Fibroblast of skin of right biceps (primary cell): ENCODE measurements at regions not wholly inside any gene's neighbourhood (a gene's known extent, or its start where the extent isn't known, plus 50 kb on each side); places are given as distances from the start of the nearest gene placed in this dataset.
A peak's percentile ranks its signal among the peaks of the same experiment; 100 is the strongest.

Source experiments
- DNase-seq: peaks from one replicate; pipeline ENCODE4 v3.0.0-alpha.2; 2013

DNA sequence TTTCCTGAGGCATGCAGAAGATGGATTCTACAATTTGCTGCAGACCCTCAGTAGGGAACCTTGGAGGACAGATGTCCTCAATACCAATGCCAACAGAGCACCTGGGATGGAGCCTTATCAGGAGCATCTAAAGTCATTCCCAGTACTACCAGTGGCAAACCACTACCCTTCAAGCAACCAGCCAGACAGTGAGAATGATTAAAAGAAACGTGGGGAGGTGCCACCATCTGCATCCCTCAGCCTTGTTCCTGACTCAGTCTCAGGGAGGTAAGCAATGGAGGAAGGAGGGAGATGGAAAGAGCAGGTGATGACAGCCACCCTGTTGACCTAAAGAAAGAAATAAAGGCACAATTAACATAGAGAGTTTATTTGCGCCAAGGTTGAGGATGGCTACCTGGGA, 175.2 kb upstream of the GRIN2B start:
- DNase-seq: no peak

DNA sequence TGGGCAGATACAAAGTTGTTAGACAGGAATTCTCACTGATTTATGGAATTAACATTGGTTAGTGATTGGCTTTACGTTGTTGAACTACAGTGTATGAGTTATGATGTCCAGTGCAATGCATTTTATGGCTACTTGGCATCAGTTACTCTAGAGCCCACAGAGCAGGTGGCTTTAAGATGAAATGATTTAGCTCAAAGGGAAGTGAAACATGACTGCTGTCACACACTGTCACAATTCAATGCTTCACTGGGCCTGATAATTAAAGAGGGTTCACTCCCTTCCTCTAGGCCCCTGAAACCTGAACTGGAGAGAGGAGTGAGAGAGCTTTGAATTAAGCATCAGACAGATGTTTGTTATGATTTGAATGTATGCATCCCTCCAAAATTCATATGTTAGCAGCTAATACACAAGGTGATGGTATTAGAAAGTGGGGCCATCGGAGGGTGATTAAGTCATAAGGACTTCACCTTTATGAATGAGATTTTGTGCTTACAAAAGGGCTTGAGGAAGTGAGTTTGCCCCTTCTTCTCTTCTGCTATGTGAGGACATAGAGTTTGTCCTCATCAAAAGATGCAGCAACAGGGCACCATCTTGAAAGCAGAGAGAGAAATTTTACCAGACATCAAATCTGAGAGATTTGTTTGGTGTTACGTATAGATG, 175.8 kb upstream of the GRIN2B start:
- DNase-seq: no peak

DNA sequence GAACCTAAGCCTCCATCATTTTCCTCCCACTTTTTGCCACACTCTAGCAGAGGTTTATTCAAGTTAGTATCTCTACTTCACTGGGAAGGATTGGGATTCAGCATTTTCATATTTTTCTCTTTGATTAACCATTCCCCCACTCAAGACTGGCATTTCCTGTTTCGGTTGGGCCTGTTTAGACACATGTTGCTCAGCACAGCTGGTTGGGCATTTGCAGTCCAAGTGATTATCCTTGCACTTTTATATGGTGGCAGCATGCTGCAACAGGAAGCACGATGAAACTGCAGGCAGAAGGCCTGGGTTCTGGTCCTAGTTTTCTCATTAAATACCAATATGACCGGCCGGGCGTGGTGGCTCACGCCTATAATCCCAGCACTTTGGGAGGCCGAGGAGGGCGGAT, 182.9 kb upstream of the GRIN2B start:
- no peak for DNase-seq

DNA sequence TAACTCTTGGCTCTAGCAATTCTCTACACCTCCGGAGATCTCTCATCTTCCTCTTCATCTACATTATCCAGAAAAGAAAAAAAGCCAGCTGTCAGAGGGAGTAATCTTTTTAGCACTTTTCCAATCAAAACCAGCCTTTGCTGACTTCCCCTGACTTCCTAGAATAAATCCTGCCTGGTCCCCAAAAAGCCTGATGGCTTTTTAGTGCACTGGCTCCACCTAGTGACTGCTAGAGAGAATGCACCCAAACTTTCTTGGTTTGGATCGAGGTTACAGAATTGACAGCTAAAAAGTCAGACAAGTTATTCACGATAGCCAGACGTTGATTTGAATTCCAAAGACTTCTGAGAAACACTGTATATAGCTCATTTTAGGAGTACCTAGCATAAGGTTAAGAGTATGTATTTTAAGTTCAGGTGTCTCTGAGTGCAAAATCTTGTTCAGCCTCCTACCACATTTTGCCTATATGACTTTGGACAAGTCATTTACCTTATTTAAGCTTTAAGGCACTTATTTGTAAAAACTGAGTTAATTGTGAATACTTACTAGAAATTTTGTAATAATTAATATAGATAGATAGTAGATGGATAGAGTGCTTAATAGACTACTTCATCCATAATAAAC, 185.7 kb upstream of the GRIN2B start:
- peak; percentile 41 for DNase-seq

DNA sequence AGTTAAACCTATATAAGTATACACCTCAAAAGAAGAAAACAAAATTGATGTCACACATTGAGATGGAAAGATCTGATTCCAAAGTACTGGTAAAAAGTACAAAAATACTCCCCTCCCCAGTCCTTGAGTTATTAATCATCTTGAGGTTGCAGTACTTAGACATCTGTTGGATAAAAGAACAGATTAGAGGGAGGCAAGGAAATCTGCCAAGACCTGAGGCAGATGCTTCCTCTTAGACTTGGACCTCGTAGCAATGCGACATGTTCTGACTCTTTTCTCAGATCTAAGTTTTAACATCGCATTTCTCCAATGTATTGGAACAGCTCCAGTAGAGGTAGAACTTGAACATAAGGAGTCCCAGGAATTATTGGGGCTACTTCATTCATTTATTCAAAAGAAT, 187.9 kb upstream of the GRIN2B start:
- DNase-seq: no peak

DNA sequence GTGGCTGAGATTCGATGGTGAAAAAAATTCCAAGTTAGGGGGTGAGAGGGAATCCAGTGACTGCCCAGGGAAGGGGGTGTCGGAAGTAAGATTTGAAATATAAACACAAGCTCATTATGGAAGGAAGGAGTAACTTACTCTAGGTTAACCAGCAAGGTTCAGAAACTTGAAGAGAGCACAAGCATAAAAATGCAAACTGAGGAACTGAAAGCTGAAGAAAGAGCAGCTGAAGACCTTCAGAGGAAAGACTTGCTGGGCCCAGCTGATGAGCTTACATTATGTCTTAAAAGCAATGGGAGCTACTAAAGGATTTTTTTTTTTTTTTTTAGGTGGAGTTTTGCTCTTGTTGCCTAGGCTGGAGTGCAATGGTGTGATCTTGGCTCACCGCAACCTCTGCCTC, 189.7 kb upstream of the GRIN2B start:
- DNase-seq: no peak

DNA sequence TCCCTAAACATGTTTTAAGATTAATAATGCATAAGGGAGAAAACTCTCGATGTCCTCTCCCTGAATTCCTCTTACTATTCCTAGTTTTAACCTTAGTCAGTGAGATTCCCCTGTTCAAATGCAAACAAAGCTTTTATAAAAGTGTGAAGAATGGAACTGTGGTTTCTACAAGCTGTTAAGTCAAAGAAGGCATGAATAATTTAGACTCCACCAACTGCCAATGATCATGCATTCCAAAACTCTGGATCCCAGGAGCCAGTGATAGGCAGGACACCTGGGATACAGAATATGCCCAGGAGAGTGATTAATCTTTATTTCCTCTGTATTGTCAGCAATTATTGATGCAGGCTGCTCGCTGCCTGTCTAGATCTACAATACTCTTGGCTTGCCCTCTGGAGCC, 190.3 kb upstream of the ATF7IP start:
- DNase-seq: no peak

DNA sequence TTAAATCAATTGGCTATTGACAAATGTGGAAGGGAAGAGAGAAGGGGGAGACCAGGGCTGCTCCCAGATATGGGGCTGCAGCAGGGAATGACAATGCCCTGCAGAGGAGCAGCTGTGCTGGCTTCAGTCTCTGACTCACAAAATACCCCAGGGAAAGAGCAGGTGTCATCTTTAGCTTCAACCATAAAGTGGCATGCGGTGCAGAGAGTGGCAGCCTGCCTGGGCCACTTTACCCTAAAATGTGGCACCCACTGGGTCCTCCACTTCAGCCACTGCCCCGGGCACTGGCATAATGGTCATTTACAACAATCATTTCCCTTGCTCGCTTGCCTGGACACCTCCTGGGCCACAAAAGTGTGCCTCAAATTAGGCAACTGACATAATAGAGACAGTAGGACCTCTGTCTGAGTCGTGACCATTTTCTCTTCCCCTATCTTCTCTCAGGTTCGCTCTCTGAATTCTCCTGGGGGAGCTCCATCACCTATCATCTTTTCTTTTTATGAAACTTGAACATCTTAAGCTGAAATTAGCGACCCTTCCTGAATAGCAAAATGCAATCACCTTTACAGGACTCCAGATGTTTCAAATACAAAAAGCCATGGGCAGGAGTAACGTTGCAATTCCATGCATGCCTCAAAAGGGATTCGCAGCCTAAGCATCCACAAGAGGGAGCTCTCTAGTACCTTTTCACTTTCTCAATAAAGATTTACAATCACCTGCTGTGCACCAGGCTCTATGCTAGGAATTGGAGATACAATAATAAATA, 179.9 kb upstream of the ATF7IP start:
- DNase-seq: peak; percentile 31

DNA sequence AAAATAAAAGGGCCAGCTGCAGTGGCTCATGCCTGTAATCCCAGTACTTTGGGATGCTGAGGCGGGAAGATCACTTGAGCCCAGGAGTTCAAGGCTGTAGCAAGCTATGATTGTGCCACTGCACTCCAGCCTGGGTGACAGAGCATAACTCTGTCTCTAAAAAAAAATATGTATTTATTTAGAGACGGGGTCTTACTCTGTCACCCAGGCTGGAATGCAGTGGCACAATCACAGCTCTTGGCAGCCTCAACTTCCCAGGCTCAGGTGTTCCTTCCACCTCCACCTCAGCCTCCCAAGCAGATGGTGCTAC, 179.3 kb upstream of the ATF7IP start:
- DNase-seq: no peak

DNA sequence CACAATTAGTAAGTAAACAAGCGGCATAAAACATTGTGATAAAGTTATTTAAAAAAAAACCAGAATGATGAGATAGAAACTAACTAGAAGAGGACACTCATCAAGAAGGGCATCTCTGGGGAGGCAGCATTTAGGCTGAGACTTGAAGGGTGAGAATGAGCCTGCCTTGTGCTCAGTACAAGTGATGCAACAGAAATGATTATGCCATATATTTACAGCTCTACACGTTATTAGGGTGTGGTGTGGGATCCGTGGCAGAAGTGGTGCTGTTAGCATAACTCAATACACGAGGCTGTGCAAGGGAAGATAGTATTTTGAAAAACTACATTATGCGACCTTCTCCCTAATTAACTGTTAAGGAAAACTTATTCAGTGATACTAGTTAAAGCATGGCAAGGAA, 178.5 kb upstream of the ATF7IP start:
- DNase-seq: no peak

DNA sequence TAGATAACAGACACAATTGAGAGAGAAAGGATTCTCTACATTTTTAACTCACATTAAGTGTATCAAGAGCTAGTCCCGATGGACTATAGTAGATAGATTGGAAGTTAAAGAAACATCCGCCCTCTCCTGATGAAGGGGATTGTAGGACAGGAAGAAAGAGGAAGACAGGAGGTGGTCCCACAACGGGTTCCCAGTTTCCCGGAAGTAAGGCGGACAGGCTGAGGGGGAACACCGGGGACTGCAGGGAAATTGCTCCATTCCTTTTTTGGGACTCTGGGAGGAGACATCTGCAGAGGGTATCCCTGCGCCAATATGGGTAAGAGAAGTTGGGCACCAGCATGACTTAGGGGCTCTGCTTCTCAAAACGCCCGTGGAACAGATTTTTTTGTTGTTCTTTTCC, 177.5 kb upstream of the ATF7IP start:
- no peak for DNase-seq

DNA sequence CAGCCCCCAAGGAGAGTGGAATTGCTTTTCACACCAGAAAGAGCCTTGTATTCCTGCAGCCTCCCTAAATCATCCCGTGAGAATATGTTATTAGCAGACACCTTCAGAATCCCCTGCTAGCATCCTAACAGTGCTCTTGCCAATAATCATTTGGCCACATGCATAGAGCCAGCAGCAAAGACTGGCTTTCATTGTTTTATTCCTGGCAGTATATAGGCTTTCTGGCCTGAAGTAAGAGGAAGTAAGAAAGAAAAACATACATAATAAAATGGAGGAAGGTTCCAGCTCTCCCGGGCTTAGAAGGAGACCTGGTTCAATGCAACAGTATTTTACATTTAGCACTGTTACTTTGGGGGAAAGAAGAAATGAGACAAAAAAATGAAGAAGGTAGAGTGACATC, 176.7 kb upstream of the ATF7IP start:
- no peak for DNase-seq

DNA sequence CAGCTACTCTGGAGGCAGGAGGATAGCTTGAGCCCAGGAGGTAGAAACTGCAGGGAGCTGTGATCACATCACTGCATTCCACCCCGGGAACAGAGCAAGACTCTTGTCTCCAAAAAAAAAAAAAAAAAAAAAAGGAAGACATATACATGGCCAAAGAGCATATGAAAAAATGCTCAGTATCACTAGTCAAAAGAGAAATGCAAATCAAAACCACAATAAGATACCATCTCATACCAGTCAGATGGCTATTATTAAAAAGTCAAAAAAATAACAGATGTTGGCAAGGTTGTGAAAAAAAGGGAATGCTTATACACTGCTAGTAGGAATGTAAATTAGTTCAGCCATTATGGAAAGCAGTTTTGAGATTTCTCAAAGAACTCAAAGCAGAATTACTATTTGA, 174.8 kb upstream of the ATF7IP start:
- no peak for DNase-seq

DNA sequence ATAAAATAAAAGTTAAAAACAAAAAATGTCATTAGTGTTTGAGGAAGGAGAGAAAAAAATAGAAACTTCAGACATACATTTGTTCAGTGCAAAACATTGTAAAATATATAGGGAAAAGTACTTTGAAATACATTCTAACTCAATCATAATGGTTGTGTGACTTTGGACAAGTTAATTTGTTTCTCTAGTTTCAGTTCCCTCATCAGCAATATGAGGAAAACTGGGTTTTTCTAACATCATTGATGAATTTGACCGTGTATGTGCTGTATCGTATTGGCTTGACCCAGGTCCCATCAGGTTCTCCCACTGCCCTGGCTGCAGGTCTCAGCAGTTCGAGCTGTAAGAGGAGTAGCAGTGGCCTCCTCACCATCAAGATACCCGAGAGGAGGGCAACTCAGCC, 173.9 kb upstream of the ATF7IP start:
- DNase-seq: no peak

DNA sequence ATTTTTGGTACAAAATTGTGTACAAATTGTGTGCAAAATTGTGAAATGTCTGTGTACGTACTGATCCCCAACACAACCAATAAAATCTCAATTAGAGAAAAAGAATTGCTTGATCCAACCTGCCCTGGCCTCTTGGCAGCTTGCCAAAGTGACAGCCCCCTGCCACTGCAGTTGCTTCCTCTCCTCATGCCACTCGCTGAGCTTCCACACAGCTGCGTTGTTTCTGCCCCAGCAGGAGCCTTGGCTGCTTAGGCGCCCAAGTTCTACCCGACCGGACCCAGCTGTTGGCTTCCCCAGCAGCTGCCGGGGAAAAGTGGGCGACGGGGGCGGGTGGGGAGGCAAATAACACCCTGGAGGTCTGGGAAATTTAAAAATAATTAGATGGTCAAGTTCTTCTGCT, 171.8 kb upstream of the ATF7IP start:
- no peak for DNase-seq

DNA sequence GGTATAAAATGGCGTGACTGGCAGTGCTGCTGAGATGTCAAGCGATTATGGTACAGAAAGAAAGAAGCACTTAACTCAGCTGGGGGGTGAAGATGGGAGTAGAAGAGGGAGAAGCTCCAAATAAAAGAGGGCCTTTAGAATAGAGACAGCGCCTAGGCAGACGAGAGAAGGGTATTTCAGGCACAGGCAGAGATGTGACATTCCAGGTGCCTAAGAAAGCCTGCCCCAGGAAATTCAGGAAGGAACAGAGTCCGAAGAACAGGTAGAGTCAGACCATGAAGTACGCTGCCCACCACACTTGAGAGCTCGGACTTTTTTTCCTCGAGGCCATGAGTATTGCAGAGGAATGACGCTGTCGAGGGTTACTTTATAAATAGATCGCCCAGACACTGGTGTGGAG, 170.9 kb upstream of the ATF7IP start:
- no peak for DNase-seq

DNA sequence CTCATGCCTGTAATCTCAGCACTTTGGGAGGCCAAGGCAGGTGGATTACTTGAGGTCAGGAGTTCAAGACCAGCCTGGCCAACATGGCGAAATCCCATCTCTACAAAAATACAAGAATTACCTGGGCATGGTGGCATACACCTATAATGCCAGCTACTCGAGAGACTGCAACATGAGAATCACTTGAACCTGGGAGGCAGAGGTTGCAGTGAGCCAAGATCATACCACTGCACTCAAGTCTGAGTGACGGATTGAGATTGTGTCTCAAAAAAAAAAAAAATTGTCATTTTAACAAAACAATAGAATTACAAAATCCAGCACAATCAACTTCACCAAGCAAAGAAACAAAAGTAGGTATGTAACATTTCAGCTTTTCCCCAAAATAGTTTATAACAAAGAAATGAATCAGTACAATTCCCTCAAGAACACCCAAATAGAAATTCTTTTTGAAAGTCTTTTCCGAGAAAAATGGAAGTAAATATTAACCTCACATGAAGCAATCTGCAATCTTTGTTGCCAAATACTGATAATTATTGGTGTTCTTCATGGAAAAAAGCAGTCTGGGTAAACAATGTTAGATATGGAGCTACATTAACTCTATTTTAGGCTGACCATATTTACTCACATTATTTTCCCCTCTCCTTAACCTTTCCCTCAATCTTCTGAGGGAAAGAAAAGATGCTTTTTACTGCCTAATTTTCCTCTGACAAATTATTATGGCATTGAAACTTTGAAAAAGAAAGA, 165.9 kb upstream of the ATF7IP start:
- no peak for DNase-seq

DNA sequence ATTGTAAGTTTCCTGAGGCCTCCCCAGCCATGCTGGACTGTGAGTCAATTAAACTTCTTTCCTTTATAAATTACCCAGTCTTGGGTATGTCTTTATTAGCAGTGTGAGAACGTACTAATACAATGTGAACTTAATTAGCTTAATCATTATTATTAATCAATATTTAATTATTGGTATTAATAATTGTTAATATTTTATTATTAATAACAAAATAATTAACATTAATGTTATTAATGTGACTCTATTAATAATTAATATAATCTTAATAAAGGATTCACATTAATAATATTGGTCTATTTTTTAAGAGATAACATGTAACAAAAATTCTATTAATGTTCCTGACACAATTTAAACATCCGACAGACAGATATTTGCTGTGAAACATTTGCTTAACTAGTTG, 164.9 kb upstream of the ATF7IP start:
- DNase-seq: no peak

DNA sequence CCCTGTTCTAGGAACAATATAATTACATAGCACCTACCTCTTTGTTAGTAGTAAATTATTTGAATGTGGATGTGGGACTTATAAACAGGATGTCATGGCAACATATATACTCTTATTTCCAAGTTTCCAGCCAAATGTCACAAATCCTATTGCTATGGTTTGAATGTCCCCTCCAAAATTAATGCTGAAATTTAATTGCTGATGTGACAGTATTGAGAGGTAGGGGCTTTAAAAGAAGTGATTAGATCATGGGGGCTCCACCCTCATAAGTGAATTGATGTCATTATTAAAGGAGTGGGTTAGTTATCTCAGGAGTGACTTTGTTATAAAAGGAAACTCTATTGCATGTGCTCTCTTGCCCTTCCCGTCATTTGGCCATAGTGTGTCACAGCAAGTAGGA, 164.2 kb upstream of the ATF7IP start:
- no peak for DNase-seq

DNA sequence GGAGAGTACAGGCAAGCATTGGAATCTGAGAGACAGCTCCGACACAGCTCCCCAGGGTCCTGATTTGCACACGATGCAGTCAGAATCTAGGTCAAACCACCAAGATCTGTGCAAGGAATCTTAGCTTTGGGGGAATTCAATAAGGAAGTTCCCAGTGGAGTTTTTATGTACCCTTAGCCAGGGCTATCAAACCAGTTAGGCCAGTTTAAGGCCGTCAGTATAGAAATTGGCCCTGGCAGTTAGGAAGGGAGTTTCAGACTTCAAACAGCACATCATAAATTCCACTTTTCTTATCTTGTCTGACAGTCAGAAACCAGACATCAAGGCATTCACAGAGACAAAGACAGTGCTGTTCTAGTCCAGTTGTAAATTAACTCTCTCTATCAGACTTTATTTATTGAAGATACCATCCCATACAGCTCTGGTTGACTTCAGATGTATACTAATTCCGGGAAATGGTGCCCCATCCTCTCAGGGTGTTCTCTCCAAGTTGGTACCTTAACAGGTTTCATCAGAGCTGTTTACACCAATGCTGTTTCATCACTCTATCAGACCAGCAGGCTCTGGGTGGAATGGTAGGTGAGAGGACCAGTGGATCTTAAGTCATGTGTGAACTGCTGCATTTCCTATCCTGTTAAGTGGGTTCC, 157.5 kb upstream of the ATF7IP start:
- no peak for DNase-seq

DNA sequence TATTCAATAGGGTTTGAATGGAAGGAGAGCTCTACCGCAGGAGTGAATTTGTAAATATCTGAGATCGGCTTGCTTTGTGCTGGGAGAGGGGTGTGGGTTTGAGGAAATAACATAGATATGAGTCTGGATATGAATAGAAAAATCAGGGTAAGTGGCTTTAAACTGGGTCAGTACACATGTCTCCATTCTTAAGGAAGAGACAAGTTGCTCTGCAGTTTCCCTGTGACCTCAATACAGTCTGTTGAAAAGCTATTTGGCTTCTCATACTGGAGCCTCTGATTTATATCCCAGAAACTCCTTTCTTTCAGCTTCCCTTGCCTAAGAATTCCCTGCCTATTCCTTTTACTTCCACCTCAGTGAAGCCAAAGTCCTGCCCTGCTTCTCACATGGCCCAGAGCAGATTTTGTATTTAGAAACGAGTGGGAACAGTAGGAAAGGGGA, 153.5 kb upstream of the ATF7IP start:
- no peak for DNase-seq

DNA sequence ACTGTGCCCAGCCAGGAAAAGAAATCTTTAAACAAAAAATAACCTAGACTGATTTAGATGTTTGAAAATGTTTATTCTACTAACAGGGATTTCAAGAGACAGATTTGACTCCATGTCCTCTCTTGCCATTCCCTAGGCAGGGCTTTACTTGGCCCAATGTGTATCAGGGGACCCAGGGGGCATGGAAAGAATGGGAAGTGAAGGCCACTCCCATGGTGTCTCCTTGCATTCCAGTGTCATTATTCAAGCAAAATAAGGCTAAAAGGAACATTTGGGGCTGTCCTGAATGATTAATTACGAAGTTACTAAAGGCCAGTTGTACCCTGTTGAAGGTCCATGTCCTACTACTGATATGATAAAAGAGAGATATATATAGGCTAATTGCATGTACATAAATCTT, 151.9 kb upstream of the ATF7IP start:
- peak; percentile 10 for DNase-seq

DNA sequence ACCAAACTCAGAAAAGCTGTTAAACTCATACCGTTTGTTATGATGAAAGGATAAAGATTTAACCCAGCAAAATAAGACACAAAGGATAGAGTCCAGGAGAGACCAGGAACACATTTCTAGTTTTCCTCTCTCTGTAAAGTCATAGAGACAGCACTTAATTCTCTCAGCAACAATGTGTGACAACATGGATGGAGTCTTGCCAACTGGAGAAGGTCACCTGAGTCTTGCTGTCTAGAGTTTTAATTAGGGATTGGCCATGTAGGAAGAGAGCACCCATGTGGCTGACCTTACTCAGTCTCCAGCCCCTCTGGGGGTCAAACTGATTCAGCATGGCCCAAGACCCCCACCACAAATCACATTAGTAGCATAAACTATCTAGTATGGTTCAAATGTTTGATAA, 151.0 kb upstream of the ATF7IP start:
- DNase-seq: no peak
